ENCODE measurements at regions not wholly inside any gene's neighbourhood (a gene's known extent, or its start where the extent isn't known, plus 50 kb on each side); places are given as distances from the start of the nearest gene placed in this dataset.
A peak's percentile ranks its signal among the peaks of the same experiment; 100 is the strongest.

DNA sequence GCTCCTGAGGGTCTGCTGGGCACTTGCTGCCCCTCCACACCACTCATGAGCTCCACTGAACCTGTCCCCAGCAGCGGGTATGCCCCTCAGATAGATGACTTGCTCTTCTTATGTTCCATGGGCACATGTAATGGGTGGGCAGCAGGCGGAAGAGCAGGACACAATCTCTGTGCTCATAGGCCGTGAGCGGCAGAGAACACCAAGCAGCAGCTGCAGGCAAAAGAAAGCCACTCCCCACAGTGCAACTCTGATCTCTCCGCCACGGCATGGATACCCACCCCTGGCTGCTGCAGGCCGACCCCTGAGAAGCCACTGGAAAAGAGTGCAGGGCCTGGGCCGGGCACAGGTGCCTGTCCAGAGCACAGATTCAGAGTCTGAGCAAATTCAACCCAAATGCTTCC lies 135.2 kb upstream of the RUNX3 start:
- POLR2A ChIA-PET: no interaction called here

DNA sequence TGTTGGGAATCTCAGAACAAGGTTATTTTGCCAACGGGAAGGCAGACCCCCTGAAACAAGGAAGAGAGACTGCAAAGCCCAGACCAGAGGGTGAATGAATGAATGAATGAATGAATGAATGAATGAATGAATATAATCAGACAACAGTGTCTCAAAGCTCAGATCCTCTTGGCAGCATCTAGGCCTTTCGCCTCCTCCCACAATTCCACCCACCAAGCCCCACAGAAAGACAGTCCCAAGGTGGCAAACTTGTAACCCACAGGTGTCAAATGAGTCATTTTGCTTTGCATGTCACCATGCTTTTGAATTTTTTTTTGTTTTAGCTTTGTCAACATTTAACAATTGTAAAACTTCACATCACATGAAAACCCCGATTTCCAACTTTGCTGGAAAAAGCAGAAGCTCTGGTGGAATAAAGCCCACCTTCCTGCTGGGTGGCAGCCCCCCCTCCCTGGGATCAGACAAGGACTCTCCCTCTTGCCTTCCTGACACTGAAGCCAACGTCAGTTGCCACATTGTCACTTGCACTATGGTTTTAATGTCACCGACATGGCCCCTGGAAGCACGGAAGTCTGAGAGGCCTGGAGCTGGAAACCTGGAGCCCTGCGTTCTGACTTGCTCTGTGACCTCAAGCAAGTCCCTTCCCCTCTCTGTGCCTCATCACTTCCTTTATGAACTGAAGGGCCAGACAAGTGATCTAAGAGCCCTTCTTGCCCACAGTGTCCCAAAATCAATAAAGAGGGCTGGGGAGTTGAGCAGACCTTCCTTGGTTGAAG lies 134.6 kb upstream of the RUNX3 start:
- Histone ChIP-seq H3K27ac (ENCODE audit: low read depth, low read length) (no peak overlapping the region), H3K36me3 (ENCODE audit: control insufficient read depth in 2 of 3, insufficient read depth in 3 of 3, low read length in 3 of 3) (no peaks in the 10 kb centered on the region), H3K4me3 (ENCODE audit: low read length) (peak overlapping the region; percentile 44), H3K9me3 (ENCODE audit: control insufficient read depth in 2 of 3, low read length in 3 of 3) (no peaks in the 10 kb centered on the region), H3K4me1 (ENCODE audit: control insufficient read depth in 2 of 2, insufficient read depth in 2 of 2, low read length in 2 of 2) (peaks cover 0 to 42% of the 10 kb centered on the region in 2 donors), H3K27me3 (ENCODE audit: control insufficient read depth in 2 of 2, insufficient read depth in 2 of 2, low read length in 2 of 2) (no peaks in the 10 kb centered on the region)
- ChIA-PET CTCF (no interaction called here), POLR2A (no interaction called here)
- peaks cover 0 to 14% (median 0%) of the 10 kb centered on the region in 5 donors for H3K27me3 Mint-ChIP-seq
- intact Hi-C loops (cut with micrococcal nuclease): no loop called here
- no peaks in the 10 kb centered on the region for H3K9me3 Mint-ChIP-seq
- no peaks in the 10 kb centered on the region for H3K36me3 Mint-ChIP-seq
- H3K27ac Mint-ChIP-seq: peak overlapping the region in 1 of 9 donors; percentile 60
- peak; percentile 52 for ATAC-seq
- DNase-seq: peak in 1 of 9 donors; percentile 39
- H3K4me3 Mint-ChIP-seq: no peak overlapping the region
- peaks cover 0 to 27% (median 6%) of the 10 kb centered on the region in 7 donors for H3K4me1 Mint-ChIP-seq

More for the DNA sequence above, 135.2 kb upstream of the RUNX3 start:
- H3K4me3 ChIP-seq (ENCODE audit: low read length): peak overlapping the region; percentile 44
- intact Hi-C loops (cut with micrococcal nuclease): no loop called here
- H3K27me3 ChIP-seq (ENCODE audit: control insufficient read depth in 2 of 2, insufficient read depth in 2 of 2, low read length in 2 of 2): no peaks in the 10 kb centered on the region
- Mint-ChIP-seq H3K9me3 (no peaks in the 10 kb centered on the region), H3K27me3 (peaks cover 0 to 11% (median 0%) of the 10 kb centered on the region in 5 donors), H3K4me3 (peak overlapping the region in 1 of 10 donors; percentile 23), H3K36me3 (no peaks in the 10 kb centered on the region), H3K4me1 (peaks cover 0 to 27% (median 6%) of the 10 kb centered on the region in 7 donors), H3K27ac (no peak overlapping the region)
- H3K36me3 ChIP-seq (ENCODE audit: control insufficient read depth in 2 of 3, insufficient read depth in 3 of 3, low read length in 3 of 3): no peaks in the 10 kb centered on the region
- peaks cover 0 to 42% of the 10 kb centered on the region in 2 donors for H3K4me1 ChIP-seq (ENCODE audit: control insufficient read depth in 2 of 2, insufficient read depth in 2 of 2, low read length in 2 of 2)
- H3K27ac ChIP-seq (ENCODE audit: low read depth, low read length): no peak overlapping the region
- ATAC-seq: peak; percentile 4
- H3K9me3 ChIP-seq (ENCODE audit: control insufficient read depth in 2 of 3, low read length in 3 of 3): no peaks in the 10 kb centered on the region
- DNase-seq: no peak
- CTCF ChIA-PET: no interaction called here

DNA sequence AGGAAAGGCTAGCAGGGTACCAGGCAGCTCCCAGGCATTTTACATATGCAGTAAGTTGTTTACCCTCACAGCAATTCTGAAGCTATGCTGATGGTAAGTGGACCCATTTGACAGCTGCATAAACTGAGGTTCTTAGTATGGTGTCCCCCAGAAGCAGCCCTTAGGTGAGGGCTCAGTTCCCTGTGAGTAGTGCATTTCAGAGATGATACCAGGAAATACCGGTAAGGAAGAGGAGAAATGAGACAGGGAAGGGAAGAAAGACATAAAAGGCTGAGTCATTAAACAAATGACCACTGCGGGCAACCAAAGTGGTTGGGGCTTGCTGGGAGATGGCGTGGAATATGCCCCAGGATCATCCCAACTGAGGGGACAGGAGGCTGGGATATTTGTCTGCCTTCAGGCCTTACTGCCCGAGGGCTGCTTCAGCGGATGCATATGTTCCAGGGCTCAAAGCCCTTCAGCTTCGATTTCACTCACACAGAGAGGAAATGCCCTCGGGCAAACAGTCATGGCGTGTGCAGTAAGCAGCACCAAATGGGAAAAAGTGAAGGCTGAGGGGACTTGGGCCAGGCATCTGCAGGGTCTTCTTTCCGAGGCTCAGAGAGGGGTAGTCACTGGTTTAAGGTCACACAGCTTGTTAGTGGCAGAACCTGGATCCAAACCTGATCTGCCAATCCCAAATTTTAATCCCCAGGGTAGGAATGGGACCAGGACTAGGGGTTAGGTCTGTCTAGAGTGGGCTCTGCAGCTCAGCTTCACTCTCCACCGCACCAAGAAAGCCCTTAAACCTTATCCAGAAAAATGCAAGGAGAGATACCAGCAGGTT lies 133.7 kb upstream of the RUNX3 start:
- no peak for ATAC-seq
- ChIA-PET CTCF (no interaction called here), POLR2A (no interaction called here)
- Mint-ChIP-seq H3K36me3 (no peaks in the 10 kb centered on the region), H3K27me3 (peaks cover 0 to 17% (median 0%) of the 10 kb centered on the region in 5 donors), H3K4me1 (peaks cover 0 to 27% (median 6%) of the 10 kb centered on the region in 7 donors), H3K4me3 (no peak overlapping the region), H3K27ac (peak overlapping the region in 1 of 9 donors; percentile 60), H3K9me3 (no peaks in the 10 kb centered on the region)
- Histone ChIP-seq H3K4me3 (ENCODE audit: low read length) (no peak overlapping the region), H3K4me1 (ENCODE audit: control insufficient read depth in 2 of 2, insufficient read depth in 2 of 2, low read length in 2 of 2) (peaks cover 0 to 42% of the 10 kb centered on the region in 2 donors), H3K27ac (ENCODE audit: low read depth, low read length) (no peak overlapping the region), H3K36me3 (ENCODE audit: control insufficient read depth in 2 of 3, insufficient read depth in 3 of 3, low read length in 3 of 3) (no peaks in the 10 kb centered on the region), H3K9me3 (ENCODE audit: control insufficient read depth in 2 of 3, low read length in 3 of 3) (no peaks in the 10 kb centered on the region), H3K27me3 (ENCODE audit: control insufficient read depth in 2 of 2, insufficient read depth in 2 of 2, low read length in 2 of 2) (no peaks in the 10 kb centered on the region)
- no peak for DNase-seq
- intact Hi-C loops (cut with micrococcal nuclease): no loop called here

DNA sequence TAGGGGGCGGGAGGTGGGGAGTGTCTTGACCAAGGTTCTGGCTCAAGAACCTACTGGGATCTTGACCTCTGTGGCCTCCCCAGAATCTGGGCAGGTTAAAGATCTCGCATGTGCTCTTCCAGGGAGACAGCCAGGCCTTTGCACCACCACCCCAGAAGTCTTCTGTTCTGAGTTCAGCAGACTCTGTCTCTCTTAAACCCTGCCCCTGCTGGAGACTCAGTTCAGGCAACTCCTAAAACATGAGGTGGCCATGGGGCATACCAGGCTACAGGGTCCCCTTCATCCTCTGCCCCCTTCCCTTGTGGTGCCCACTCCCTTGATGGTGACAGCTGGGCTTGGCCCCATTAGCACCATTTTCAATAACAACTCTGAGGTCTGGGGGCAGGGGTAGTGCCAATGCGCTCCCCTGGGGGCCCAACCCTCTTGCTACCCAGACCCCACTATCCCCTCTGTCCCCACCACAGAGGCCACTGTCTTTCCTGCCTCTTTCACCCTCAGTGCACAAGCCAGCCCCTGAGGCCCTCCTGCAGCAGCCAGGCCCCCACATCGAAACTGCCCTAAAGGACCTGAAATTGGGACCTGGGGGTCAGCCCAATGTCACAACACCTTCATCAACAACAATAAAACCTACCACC lies 132.7 kb upstream of the RUNX3 start:
- ATAC-seq (no peak), DNase-seq (no peak)
- Mint-ChIP-seq H3K27me3 (peaks cover 0 to 21% (median 0%) of the 10 kb centered on the region in 5 donors), H3K27ac (no peak overlapping the region), H3K4me1 (peaks cover 0 to 27% (median 4%) of the 10 kb centered on the region in 7 donors), H3K4me3 (no peak overlapping the region), H3K36me3 (no peaks in the 10 kb centered on the region), H3K9me3 (no peaks in the 10 kb centered on the region)
- Histone ChIP-seq H3K36me3 (ENCODE audit: control insufficient read depth in 2 of 3, insufficient read depth in 3 of 3, low read length in 3 of 3) (no peaks in the 10 kb centered on the region), H3K27ac (ENCODE audit: low read depth, low read length) (no peak overlapping the region), H3K9me3 (ENCODE audit: control insufficient read depth in 2 of 3, low read length in 3 of 3) (no peaks in the 10 kb centered on the region), H3K27me3 (ENCODE audit: control insufficient read depth in 2 of 2, insufficient read depth in 2 of 2, low read length in 2 of 2) (no peaks in the 10 kb centered on the region), H3K4me3 (ENCODE audit: low read length) (no peak overlapping the region), H3K4me1 (ENCODE audit: control insufficient read depth in 2 of 2, insufficient read depth in 2 of 2, low read length in 2 of 2) (peaks cover 0 to 37% of the 10 kb centered on the region in 2 donors)
- ChIA-PET POLR2A (no interaction called here), CTCF (no interaction called here)
- intact Hi-C loops (cut with micrococcal nuclease): no loop called here

DNA sequence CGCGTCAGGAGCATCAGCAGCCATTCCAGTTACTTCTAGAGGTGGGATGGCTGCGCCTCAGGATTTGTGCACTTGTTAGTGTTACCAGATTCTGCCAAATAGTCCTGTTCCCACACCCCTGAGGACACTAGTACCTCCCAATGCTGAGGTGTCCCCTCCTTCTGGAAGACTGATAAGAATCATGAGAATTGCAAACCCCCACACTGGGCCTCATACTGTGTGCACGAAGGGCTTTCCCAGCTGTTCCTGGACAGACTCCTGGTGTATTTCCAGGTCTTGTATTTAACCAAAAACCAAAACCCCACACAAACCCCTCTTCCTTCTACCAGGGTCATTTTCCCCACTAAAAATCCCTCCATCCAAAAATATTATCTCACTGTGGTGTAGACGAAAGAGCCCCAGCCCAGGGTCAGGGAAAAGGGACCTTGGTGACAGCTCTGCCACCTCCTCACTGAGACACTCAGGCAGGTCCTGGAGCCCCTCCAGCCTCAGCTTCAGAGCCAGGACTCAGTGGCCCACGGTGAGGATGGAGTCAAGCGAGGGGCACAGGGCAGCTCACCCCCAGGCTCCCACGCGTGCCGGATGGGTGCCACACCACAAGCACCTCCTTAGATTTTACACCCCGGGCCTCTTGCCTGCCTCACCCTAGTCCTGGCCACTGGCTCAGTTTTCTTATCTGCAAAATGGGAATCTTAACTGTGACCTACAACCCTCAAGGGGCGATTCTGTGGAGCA lies 131.4 kb upstream of the RUNX3 start:
- Histone ChIP-seq H3K4me3 (ENCODE audit: low read length) (no peak overlapping the region), H3K4me1 (ENCODE audit: control insufficient read depth in 2 of 2, insufficient read depth in 2 of 2, low read length in 2 of 2) (peaks cover 0 to 27% of the 10 kb centered on the region in 2 donors), H3K27me3 (ENCODE audit: control insufficient read depth in 2 of 2, insufficient read depth in 2 of 2, low read length in 2 of 2) (no peaks in the 10 kb centered on the region), H3K9me3 (ENCODE audit: control insufficient read depth in 2 of 3, low read length in 3 of 3) (no peaks in the 10 kb centered on the region), H3K27ac (ENCODE audit: low read depth, low read length) (no peak overlapping the region), H3K36me3 (ENCODE audit: control insufficient read depth in 2 of 3, insufficient read depth in 3 of 3, low read length in 3 of 3) (no peaks in the 10 kb centered on the region)
- intact Hi-C loops (cut with micrococcal nuclease): no loop called here
- no peaks in the 10 kb centered on the region for H3K36me3 Mint-ChIP-seq
- no peak overlapping the region for H3K27ac Mint-ChIP-seq
- no peaks in the 10 kb centered on the region for H3K9me3 Mint-ChIP-seq
- ATAC-seq: no peak
- peaks cover 0 to 30% (median 6%) of the 10 kb centered on the region in 5 donors for H3K27me3 Mint-ChIP-seq
- peaks cover 0 to 25% (median 3%) of the 10 kb centered on the region in 7 donors for H3K4me1 Mint-ChIP-seq
- POLR2A ChIA-PET: no interaction called here
- CTCF ChIA-PET: no interaction called here
- no peak for DNase-seq
- H3K4me3 Mint-ChIP-seq: no peak overlapping the region

DNA sequence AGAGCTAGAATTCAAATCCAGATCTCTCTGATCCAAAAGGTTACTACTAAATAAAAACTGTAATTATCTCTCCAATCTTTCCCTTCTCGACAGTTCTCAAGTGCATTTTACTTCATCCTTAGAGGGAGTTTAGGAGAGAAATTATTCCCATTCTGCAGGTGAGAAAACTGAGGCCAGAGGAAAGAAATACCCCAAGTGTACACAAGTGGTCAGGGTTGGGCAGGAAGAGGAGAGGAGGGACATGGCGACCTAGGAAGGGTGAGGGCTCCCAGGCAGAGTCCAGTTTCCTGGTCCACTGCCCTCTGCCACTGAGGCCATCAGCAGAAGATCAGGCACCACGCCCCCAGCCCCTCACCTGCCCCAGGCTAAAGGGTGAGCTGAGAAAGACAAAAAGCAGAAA lies 127.1 kb upstream of the RUNX3 start:
- H3K4me1 Mint-ChIP-seq: peaks cover 0 to 10% (median 0%) of the 10 kb centered on the region in 7 donors
- Histone ChIP-seq H3K9me3 (ENCODE audit: control insufficient read depth in 2 of 3, low read length in 3 of 3) (no peaks in the 10 kb centered on the region), H3K4me1 (ENCODE audit: control insufficient read depth in 2 of 2, insufficient read depth in 2 of 2, low read length in 2 of 2) (no peaks in the 10 kb centered on the region), H3K4me3 (ENCODE audit: low read length) (no peak overlapping the region), H3K36me3 (ENCODE audit: control insufficient read depth in 2 of 3, insufficient read depth in 3 of 3, low read length in 3 of 3) (no peaks in the 10 kb centered on the region), H3K27ac (ENCODE audit: low read depth, low read length) (no peak overlapping the region), H3K27me3 (ENCODE audit: control insufficient read depth in 2 of 2, insufficient read depth in 2 of 2, low read length in 2 of 2) (no peaks in the 10 kb centered on the region)
- POLR2A ChIA-PET: no interaction called here
- intact Hi-C loops (cut with micrococcal nuclease): no loop called here
- CTCF ChIA-PET: interaction anchor here (0.6 kb wide), 1 partner anchor 212 kb away, joined by 5 read pairs; no protein-coding TSS in a partner anchor
- DNase-seq (no peak), ATAC-seq (no peak)
- H3K27me3 Mint-ChIP-seq: peaks cover 0 to 59% (median 17%) of the 10 kb centered on the region in 5 donors
- H3K4me3 Mint-ChIP-seq: no peak overlapping the region
- no peaks in the 10 kb centered on the region for H3K36me3 Mint-ChIP-seq
- no peaks in the 10 kb centered on the region for H3K9me3 Mint-ChIP-seq
- no peak overlapping the region for H3K27ac Mint-ChIP-seq
